Testis (tissue), 2 donors: ENCODE measurements at regions not wholly inside any gene's neighbourhood (a gene's known extent, or its start where the extent isn't known, plus 50 kb on each side); places are given as distances from the start of the nearest gene placed in this dataset.

Experiments used
- CTCF ChIP-seq, 3 experiments: fragments of 450-650 bp in 2 of 3; fragments of 200-600 bp in 1 of 3; sonication (generic) in 1 of 3; IDR thresholded peaks; one replicate each; pipeline ENCODE4 v1.5.1; 2016 to 2019; ENCODE audit warnings: antibody characterized with exemption in 3 of 3, mild to moderate bottlenecking in 2 of 3, moderate library complexity in 1 of 3
- POLR2A ChIP-seq: fragments of 450-650 bp; IDR thresholded peaks from one replicate; pipeline ENCODE4 v1.6.1; 2017; ENCODE audit warnings: antibody characterized with exemption, mild to moderate bottlenecking, moderate library complexity

GRCh38 chr1:22295856-22296255 lies 153.0 kb upstream of the WNT4 start:
- no peak for TF ChIP-seq CTCF (IDR thresholded peaks at IDR 0.05)
- no peak for TF ChIP-seq POLR2A
